ENCODE measurements at regions not wholly inside any gene's neighbourhood (a gene's known extent, or its start where the extent isn't known, plus 50 kb on each side); places are given as distances from the start of the nearest gene placed in this dataset.

DNA sequence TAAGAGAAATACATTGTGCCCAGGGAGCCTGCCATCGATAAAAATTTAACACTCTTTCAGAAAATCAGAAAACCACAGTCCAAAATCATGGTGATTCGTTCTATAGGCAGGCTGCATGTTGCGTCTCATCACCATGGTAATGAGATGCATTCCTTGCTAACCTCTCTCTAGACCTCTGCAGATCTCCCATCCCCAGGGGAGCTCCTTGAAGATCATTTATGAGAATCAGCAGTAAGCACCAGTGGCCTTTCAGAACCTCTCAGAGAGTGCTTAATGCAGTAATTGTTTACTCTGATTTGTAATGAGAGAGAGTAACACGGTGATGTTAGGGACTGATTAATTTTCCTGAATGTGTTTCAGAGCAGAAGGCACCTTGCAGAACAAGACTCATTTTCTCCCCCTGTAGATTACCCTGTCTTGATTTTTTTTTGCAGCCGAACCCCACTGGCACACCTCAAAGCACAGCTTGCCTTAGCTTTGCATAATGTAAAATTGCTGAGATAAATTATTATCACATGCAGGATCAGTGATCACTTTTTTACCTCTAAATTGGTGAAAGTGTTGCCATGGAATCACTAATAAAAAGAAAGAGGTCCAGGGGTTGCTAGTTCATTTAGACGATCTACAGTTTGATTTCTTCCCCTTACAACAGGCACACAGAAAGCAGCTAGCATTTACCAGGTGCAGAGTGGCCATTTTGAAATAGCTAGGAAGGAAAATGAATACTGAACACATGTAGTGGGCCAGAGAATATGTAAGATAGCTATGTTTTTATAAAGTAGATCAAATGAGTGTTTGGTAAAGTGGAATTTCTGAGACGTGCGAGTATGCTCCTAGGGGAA lies 98.9 kb upstream of the CHL1 start:
- TF ChIP-seq SUZ12 (IDR thresholded peaks at IDR 0.05; ENCODE audit: extremely low read depth, insufficient read depth, insufficient read length) (no peak), YY1 (IDR thresholded peaks at IDR 0.05; ENCODE audit: insufficient read depth, insufficient read length) (no peak), ZNF274 (IDR thresholded peaks at IDR 0.05; ENCODE audit: low read depth, low read length) (no peak)

All from NT2/D1 (cell line).